Neuronal stem cell (in vitro differentiated cells): ENCODE measurements at regions not wholly inside any gene's neighbourhood (a gene's known extent, or its start where the extent isn't known, plus 50 kb on each side); places are given as distances from the start of the nearest gene placed in this dataset.

ENCODE experiments used
- DNase-seq: peaks from one replicate; pipeline ENCODE4 v3.0.0-alpha.2; 2013; ENCODE audit warnings: low spot score
- H2AFZ ChIP-seq: one replicate; pipeline ENCODE4 v1.6.1; 2013; ENCODE audit warnings: mild to moderate bottlenecking, low read length, inconsistent platforms
- H2AK5ac ChIP-seq: 2 replicates; pipeline ENCODE4 v1.6.1; 2013; ENCODE audit warnings: low read depth, mild to moderate bottlenecking, inconsistent platforms, low read length, moderate library complexity, mixed read lengths
- H2BK120ac ChIP-seq: 2 replicates; pipeline ENCODE4 v1.6.1; 2013; ENCODE audit warnings: low read depth, mild to moderate bottlenecking, inconsistent platforms, low read length, moderate library complexity, mixed read lengths
- H2BK12ac ChIP-seq: one replicate; pipeline ENCODE4 v1.6.1; 2013; ENCODE audit warnings: low read length, inconsistent platforms
- H2BK15ac ChIP-seq: 2 replicates; pipeline ENCODE4 v1.6.1; 2013; ENCODE audit warnings: mild to moderate bottlenecking, low read length, inconsistent platforms, mixed read lengths
- H2BK5ac ChIP-seq: one replicate; pipeline ENCODE4 v1.6.1; 2013; ENCODE audit warnings: inconsistent platforms, mild to moderate bottlenecking, low read length, moderate library complexity
- H3K14ac ChIP-seq: one replicate; pipeline ENCODE4 v1.6.1; 2013; ENCODE audit warnings: low read length, inconsistent platforms
- H3K18ac ChIP-seq: 2 replicates; pipeline ENCODE4 v1.6.1; 2013; ENCODE audit warnings: low read length, inconsistent platforms
- H3K23ac ChIP-seq: 2 replicates; pipeline ENCODE4 v1.6.1; 2013; ENCODE audit warnings: low read depth, mild to moderate bottlenecking, mixed read lengths, low read length, inconsistent platforms; ENCODE audit not compliant: poor library complexity
- H3K27ac ChIP-seq: replicated peaks from 3 replicates; pipeline ENCODE4 v1.5.1; 2013; ENCODE audit warnings: low read length, inconsistent platforms
- H3K27me3 ChIP-seq, 3 experiments: 2 replicates each; pipeline ENCODE4 v1.6.1; 2013; ENCODE audit warnings: low read length in 3 of 3, mild to moderate bottlenecking in 2 of 3, inconsistent platforms in 1 of 3, low read depth in 1 of 3, mixed read lengths in 1 of 3, moderate library complexity in 1 of 3; ENCODE audit not compliant: control insufficient read depth in 3 of 3, insufficient read depth in 3 of 3
- H3K36me3 ChIP-seq, 2 donors: replicated peaks in 1 of 2; 2 replicates each; pipeline ENCODE4 v1.6.1; 2013; ENCODE audit warnings: low read length in 2 of 2; ENCODE audit not compliant: control insufficient read depth in 2 of 2, insufficient read depth in 2 of 2
- H3K4ac ChIP-seq: 2 replicates; pipeline ENCODE4 v1.6.1; 2013; ENCODE audit warnings: inconsistent platforms, mild to moderate bottlenecking, low read length, moderate library complexity
- H3K4me1 ChIP-seq, 2 donors: 1 replicate in 1 of 2; 2 replicates in 1 of 2; pipeline ENCODE4 v1.6.1; 2013; ENCODE audit warnings: low read length in 2 of 2, low read depth in 1 of 2; ENCODE audit not compliant: control insufficient read depth in 2 of 2, insufficient read depth in 1 of 2
- H3K4me2 ChIP-seq: one replicate; pipeline ENCODE4 v1.6.1; 2013; ENCODE audit warnings: mild to moderate bottlenecking, low read length, inconsistent platforms; ENCODE audit not compliant: insufficient read depth, poor library complexity, severe bottlenecking
- H3K4me3 ChIP-seq, 2 donors: 2 replicates each; pipeline ENCODE4 v1.5.1; 2013; ENCODE audit warnings: low read length in 2 of 2, mild to moderate bottlenecking in 2 of 2, inconsistent platforms in 1 of 2, moderate library complexity in 1 of 2
- H3K79me1 ChIP-seq: one replicate; pipeline ENCODE4 v1.6.1; 2013; ENCODE audit warnings: low read depth, mild to moderate bottlenecking, inconsistent platforms, low read length, moderate library complexity
- H3K9ac ChIP-seq: one replicate; pipeline ENCODE4 v1.6.1; 2013; ENCODE audit warnings: mild to moderate bottlenecking, low read depth, low read length, inconsistent platforms; ENCODE audit not compliant: poor library complexity
- H3K9me3 ChIP-seq, 2 donors: replicated peaks in 1 of 2; 2 replicates each; pipeline versions ENCODE3 to v1.6.1; 2013; ENCODE audit warnings: low read length in 2 of 2, mild to moderate bottlenecking in 2 of 2, inconsistent platforms in 1 of 2, low read depth in 1 of 2, mixed read lengths in 1 of 2, moderate library complexity in 1 of 2; ENCODE audit not compliant: control insufficient read depth in 2 of 2, insufficient read depth in 1 of 2
- H4K8ac ChIP-seq: one replicate; pipeline ENCODE4 v1.6.1; 2013; ENCODE audit warnings: low read depth, mild to moderate bottlenecking, inconsistent platforms, low read length, moderate library complexity
- H4K91ac ChIP-seq: one replicate; pipeline ENCODE4 v1.6.1; 2013; ENCODE audit warnings: low read length, low read depth, mild to moderate bottlenecking, inconsistent platforms; ENCODE audit not compliant: poor library complexity
- WGBS, 2 donors: extraction: QIAGEN DNeasy Blood & Tissue Kit; methylation state at CpG; one replicate each; pipeline ENCODE4 v1.1.7; 2013; ENCODE audit warnings: missing lambda C conversion rate in 2 of 2, mixed read lengths in 1 of 2; ENCODE audit not compliant: insufficient read length in 2 of 2, insufficient replicate concordance in 1 of 2; ENCODE audit errors: extremely low coverage in 2 of 2; 5-methylcytosine and 5-hydroxymethylcytosine counted together

GRCh38 chr2:104452558-104452957 lies 401.4 kb upstream of the POU3F3 start:
- H3K18ac ChIP-seq, result no peak overlapping the region
- no peak overlapping the region for H3K23ac ChIP-seq
- H3K27ac ChIP-seq, result no peak overlapping the region
- H3K4me3 ChIP-seq, result no peak overlapping the region
- H3K9me3 ChIP-seq, result peaks cover 0 to 4% of the 10 kb centered on the region in 2 donors
- no peak overlapping the region for H3K14ac ChIP-seq
- no peak overlapping the region for H2BK5ac ChIP-seq
- H3K36me3 ChIP-seq, result no peaks in the 10 kb centered on the region
- no peaks in the 10 kb centered on the region for H3K27me3 ChIP-seq
- H3K4me1 ChIP-seq, result peaks cover 0 to 4% of the 10 kb centered on the region in 2 donors
- no peak for DNase-seq
- H2AK5ac ChIP-seq, result no peak overlapping the region
- H2AFZ ChIP-seq, result no peak overlapping the region
- no peak overlapping the region for H4K91ac ChIP-seq
- H4K8ac ChIP-seq, result no peak overlapping the region
- WGBS, 2 donors, result no CpG with 5 or more reads among the region's 2 CpGs
- H3K9ac ChIP-seq, result no peak overlapping the region
- no peak overlapping the region for H2BK120ac ChIP-seq
- H2BK15ac ChIP-seq, result no peak overlapping the region
- H3K4me2 ChIP-seq, result no peak overlapping the region
- no peaks in the 10 kb centered on the region for H3K79me1 ChIP-seq
- H2BK12ac ChIP-seq, result no peak overlapping the region
- no peak overlapping the region for H3K4ac ChIP-seq

GRCh38 chr2:104462731-104463130 lies 391.2 kb upstream of the POU3F3 start:
- H2BK15ac ChIP-seq, result no peak overlapping the region
- WGBS, 2 donors, result no CpG with 5 or more reads among the region's 2 CpGs
- no peak overlapping the region for H2BK120ac ChIP-seq
- no peak overlapping the region for H3K23ac ChIP-seq
- no peaks in the 10 kb centered on the region for H3K79me1 ChIP-seq
- H3K27me3 ChIP-seq, result no peaks in the 10 kb centered on the region
- no peak overlapping the region for H3K18ac ChIP-seq
- H4K8ac ChIP-seq, result no peak overlapping the region
- peaks cover 2 to 3% of the 10 kb centered on the region in 2 donors for H3K9me3 ChIP-seq
- H3K27ac ChIP-seq, result no peak overlapping the region
- no peak overlapping the region for H3K4me2 ChIP-seq
- no peak overlapping the region for H3K14ac ChIP-seq
- no peak overlapping the region for H2BK5ac ChIP-seq
- H3K4ac ChIP-seq, result no peak overlapping the region
- no peak overlapping the region for H2AK5ac ChIP-seq
- H3K4me3 ChIP-seq, result no peak overlapping the region
- H2BK12ac ChIP-seq, result no peak overlapping the region
- no peak for DNase-seq
- H3K36me3 ChIP-seq, result no peaks in the 10 kb centered on the region
- H2AFZ ChIP-seq, result no peak overlapping the region
- H3K4me1 ChIP-seq, result no peaks in the 10 kb centered on the region
- H3K9ac ChIP-seq, result no peak overlapping the region
- H4K91ac ChIP-seq, result no peak overlapping the region

- Histone ChIP-seq H4K8ac (no peak overlapping the region), H3K14ac (no peak overlapping the region), H3K9ac (no peak overlapping the region), H3K4me2 (no peak overlapping the region), H3K27me3 (no peaks in the 10 kb centered on the region), H2BK15ac (no peak overlapping the region), H3K4me3 (no peak overlapping the region), H3K4ac (no peak overlapping the region), H3K4me1 (peaks cover 4 to 10% of the 10 kb centered on the region in 2 donors), H2AK5ac (no peak overlapping the region), H3K18ac (no peak overlapping the region), H3K79me1 (no peaks in the 10 kb centered on the region), H4K91ac (no peak overlapping the region), H3K23ac (no peak overlapping the region), H2AFZ (no peak overlapping the region), H3K27ac (no peak overlapping the region), H2BK120ac (no peak overlapping the region), H3K9me3 (peaks cover 2 to 3% of the 10 kb centered on the region in 2 donors), H3K36me3 (no peaks in the 10 kb centered on the region), H2BK12ac (no peak overlapping the region), H2BK5ac (no peak overlapping the region)
- no CpG with 5 or more reads among the region's 4 CpGs for WGBS, 2 donors
- DNase-seq, result no peak
Observed at GRCh38 chr2:104465981-104466380, 387.9 kb upstream of the POU3F3 start.

- DNase-seq, result no peak
- no peak overlapping the region for H3K4ac ChIP-seq
- H3K18ac ChIP-seq, result no peak overlapping the region
- no peaks in the 10 kb centered on the region for H3K9me3 ChIP-seq
- no peak overlapping the region for H3K14ac ChIP-seq
- H3K27ac ChIP-seq, result no peak overlapping the region
- no peak overlapping the region for H3K23ac ChIP-seq
- no peaks in the 10 kb centered on the region for H3K36me3 ChIP-seq
- no peak overlapping the region for H3K4me2 ChIP-seq
- H2BK15ac ChIP-seq, result no peak overlapping the region
- no peak overlapping the region for H4K91ac ChIP-seq
- WGBS, 2 donors, result no CpG with 5 or more reads among the region's 6 CpGs
- no peaks in the 10 kb centered on the region for H3K27me3 ChIP-seq
- H3K79me1 ChIP-seq, result no peaks in the 10 kb centered on the region
- no peak overlapping the region for H2BK12ac ChIP-seq
- no peak overlapping the region for H3K9ac ChIP-seq
- no peak overlapping the region for H4K8ac ChIP-seq
- H3K4me1 ChIP-seq, result peaks cover 10% of the 10 kb centered on the region in 2 donors
- peak overlapping the region; percentile 5 for H2AFZ ChIP-seq
- H2BK5ac ChIP-seq, result no peak overlapping the region
- no peak overlapping the region for H2BK120ac ChIP-seq
- H2AK5ac ChIP-seq, result no peak overlapping the region
- H3K4me3 ChIP-seq, result no peak overlapping the region
Observed at GRCh38 chr2:104468846-104469245, 385.1 kb upstream of the POU3F3 start.
